GM21528 (cell line): ENCODE measurements at regions not wholly inside any gene's neighbourhood (a gene's known extent, or its start where the extent isn't known, plus 50 kb on each side); places are given as distances from the start of the nearest gene placed in this dataset.
"Not testable (repeated sequence)": the region's sequence is repeated elsewhere in the genome, so short reads cannot be mapped to it uniquely, and the experiment has no call there.

ENCODE experiments used
- ATAC-seq: cut with Tn5 transposase; IDR thresholded peaks from one replicate; pipeline ENCODE4 v1.9.1; 2021; ENCODE audit warnings: mild to moderate bottlenecking, moderate library complexity; ENCODE audit not compliant: unreplicated experiment, low FRiP score

DNA sequence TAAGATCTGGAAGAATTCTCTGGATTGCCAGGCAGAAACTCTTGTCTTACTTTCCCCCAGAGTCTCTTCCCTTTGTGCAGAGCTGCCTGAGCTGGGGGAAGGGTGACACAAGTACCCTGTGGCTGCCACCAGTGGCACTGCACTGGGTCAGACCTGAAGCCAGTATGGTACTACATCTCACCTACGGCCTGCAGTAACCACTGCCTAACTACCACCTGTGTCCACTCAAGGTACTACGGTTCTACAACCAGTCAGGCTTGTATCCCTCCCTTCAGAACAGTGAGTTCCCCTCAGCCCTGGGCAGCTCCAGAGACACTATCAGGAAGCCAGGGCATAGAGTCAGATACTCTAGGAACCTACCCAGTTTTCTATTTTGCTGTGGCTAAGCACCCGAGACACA lies 212.0 kb upstream of the POU5F2 start:
- ATAC-seq, result no peak

DNA sequence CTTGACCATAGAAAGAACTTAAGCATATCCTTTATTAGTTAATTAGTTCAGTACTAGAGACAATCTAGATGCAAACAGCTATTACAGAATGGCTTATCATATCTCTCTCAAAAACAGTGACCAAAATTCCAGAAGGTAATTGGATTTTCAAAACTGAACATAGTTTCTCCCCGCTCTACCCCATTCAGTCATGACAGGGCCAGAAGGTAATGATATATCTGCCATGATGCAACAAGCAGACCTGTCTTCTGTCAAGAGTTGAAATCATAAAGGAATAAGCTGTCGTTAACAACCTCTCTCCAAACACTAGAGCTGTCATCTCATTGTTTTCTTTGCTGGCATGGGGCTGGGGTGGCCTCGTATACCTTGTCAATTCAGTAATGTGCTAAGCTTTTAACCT lies 200.5 kb upstream of the POU5F2 start:
- ATAC-seq, result no peak

DNA sequence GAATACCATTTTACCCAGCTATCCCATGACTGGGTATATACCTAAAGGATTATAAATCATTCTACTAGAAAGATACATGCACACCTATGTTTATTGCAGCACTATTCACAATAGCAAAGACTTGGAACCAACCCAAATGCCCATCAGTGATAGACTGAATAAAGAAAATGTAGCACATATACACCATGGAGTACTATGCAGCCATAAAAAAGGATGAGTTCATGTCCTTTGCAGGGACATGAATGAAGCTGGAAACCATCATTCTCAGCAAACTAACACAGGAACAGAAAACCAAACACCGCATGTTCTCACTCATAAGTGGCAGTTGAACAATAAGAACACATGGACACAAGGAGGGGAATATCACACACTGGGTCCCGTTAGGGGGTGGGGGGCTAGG lies 191.9 kb upstream of the POU5F2 start:
- not testable (repeated sequence) for ATAC-seq

- ATAC-seq, result no peak
Observed at GRCh38 chr5:93930098-93930497, 188.7 kb upstream of the POU5F2 start.

DNA sequence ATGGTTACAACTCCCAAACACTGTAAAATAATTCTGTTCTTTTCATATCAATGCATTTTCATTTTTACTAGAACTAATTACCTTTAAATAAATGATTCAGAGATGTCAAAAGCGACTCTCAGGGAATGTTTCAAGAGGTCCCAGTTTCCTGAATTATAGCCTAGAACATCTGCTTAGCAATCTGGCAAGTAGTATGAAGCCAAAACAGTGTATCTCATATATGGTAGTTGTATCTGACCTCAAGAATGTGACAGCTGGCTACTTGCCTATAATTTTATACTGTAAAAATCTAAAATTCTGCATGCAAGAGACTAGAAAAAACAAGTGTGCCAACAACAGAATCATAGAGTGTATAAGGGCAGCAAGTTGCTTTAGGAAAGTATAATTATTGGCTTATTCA lies 187.7 kb upstream of the POU5F2 start:
- ATAC-seq, result no peak

GRCh38 chr5:93926831-93927620 lies 185.6 kb upstream of the POU5F2 start:
- ATAC-seq, result no peak

DNA sequence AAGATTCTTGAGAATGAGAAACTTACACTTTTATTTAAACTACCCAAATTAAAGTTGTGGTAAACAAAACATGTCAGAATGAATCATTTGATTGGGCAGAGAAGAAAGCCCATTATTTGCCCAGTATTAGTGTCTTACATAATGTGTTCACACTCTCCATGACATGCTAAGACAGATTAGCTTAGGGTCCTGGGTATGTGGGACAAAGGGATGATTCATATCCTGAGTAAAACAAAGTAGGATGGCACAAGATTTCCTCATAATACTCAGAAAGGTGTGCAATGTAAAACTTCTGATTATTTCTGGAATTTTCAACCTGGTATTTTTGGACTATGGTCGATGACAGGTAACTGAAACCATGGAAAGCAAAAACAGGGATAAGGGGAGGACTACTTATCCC lies 183.9 kb upstream of the POU5F2 start:
- no peak for ATAC-seq

- ATAC-seq, result no peak
Observed at GRCh38 chr5:93924628-93925027, 183.2 kb upstream of the POU5F2 start.

DNA sequence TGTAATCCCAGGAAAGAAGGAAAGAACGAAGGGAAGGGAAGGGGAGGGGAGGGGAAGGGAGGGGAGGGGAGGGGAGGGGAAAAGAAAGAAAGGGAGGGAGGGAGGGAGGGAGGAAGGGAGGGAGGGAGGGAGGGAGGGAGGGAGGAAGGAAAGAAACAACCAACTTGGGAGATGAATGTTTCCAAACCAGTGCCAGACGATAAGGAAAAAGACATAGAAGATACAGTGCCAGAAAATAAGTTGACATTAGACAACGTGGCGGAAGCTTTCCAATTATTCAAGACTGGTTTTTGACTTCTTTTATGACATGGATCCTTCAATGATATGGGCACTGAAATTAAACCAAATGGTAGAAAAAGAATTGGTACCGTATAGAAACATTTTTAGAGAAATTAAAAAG lies 181.2 kb upstream of the POU5F2 start:
- ATAC-seq, result no peak

GRCh38 chr5:93921001-93921400 lies 179.6 kb upstream of the POU5F2 start:
- ATAC-seq, result no peak

GRCh38 chr5:93916872-93917271 lies 175.5 kb upstream of the POU5F2 start:
- ATAC-seq, result no peak

DNA sequence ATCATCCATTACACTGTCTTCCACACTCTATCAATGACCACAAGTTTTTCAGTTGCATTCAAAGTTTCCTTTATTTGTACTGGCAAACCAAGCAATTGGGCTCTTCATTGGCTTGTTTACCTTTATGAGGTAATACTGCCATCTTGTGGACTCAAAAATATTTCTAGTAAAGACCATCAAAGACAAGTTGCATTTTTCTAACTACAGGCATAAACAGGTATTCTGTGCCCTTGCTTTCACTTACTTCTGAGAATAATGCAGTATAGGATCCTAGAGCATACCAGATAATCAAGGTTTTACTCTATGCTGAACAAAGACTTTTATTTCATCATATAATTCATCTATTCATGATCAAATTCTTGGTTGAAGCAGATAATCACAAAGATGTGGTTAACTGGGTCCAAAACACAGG lies 173.7 kb upstream of the POU5F2 start:
- peak; percentile 72 for ATAC-seq

- no peak for ATAC-seq
Observed at GRCh38 chr5:93911609-93912008, 170.2 kb upstream of the POU5F2 start.

DNA sequence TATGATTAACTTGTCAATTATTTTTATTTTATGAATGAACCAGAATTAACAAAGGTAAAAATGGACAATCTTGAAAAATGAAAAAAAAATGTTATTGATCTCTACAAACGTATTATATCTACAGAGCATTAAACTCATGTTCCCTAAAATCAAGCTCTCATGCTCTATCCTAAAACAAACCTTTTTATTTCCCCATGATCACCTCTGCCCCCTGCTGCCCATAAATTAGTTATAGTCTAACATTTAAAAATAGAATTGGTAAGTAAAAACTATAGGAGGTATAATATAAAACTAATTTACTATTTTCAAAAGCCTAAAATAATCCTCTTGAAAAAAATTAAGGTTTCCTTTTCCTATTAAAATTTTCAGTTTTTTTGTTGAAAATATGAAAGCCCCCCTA lies 168.0 kb upstream of the POU5F2 start:
- no peak for ATAC-seq

- no peak for ATAC-seq
Observed at GRCh38 chr5:93904917-93905316, 163.5 kb upstream of the POU5F2 start.

GRCh38 chr5:93902288-93902687 lies 160.9 kb upstream of the POU5F2 start:
- ATAC-seq, result no peak

- peak; percentile 90 for ATAC-seq
Observed at GRCh38 chr5:93899026-93899600, 157.7 kb upstream of the POU5F2 start.

- no peak for ATAC-seq
Observed at GRCh38 chr5:93894601-93895354, 153.4 kb upstream of the POU5F2 start.

GRCh38 chr5:93893075-93893474 lies 151.7 kb upstream of the POU5F2 start:
- ATAC-seq, result no peak

DNA sequence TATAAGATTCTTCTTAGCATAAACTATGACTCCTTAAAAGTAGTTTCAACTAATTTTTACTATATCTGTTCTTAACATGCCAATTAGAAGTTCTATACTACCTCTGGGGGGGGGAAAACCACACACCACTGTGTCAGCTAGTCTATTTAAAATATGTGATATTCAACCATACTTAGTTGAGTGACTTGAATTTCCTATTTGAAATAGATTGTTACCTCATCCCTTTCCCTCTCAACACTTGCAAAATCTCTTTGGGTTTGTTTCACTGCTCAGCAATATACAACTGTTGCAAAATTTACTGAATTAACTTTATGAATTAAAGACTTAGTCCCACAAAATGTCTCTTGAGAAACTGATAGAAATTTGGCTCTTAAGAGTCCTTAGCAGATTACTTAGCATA lies 151.1 kb upstream of the POU5F2 start:
- ATAC-seq, result no peak
